ENCODE measurements at regions not wholly inside any gene's neighbourhood (a gene's known extent, or its start where the extent isn't known, plus 50 kb on each side); places are given as distances from the start of the nearest gene placed in this dataset.

- Histone ChIP-seq H3K9me3 (peaks cover 0 to 9% of the 10 kb centered on the region in 2 donors), H3K36me3 (no peaks in the 10 kb centered on the region), H3K27me3 (no peaks in the 10 kb centered on the region), H3K27ac (no peak overlapping the region), H3K4me3 (no peak overlapping the region), H3K4me1 (no peaks in the 10 kb centered on the region)
- no peak for DNase-seq (ENCODE audit: low spot score in 2 of 2)
- intact Hi-C loops (cut with DNase I; ENCODE audit: low total_unique reads): no loop called here
- TF ChIP-seq CTCF (IDR thresholded peaks at IDR 0.05) (no peak), POLR2AphosphoS5 (IDR thresholded peaks at IDR 0.05) (no peak), POLR2A (IDR thresholded peaks at IDR 0.05) (no peak)
Observed at GRCh38 chr5:9971301-9971700, 278.4 kb downstream of the ATPSCKMT start.

GRCh38 chr5:9958914-9959313 is 290.8 kb downstream of the ATPSCKMT start:
- TF ChIP-seq POLR2AphosphoS5 (IDR thresholded peaks at IDR 0.05): no peak
- no peaks in the 10 kb centered on the region for H3K9me3 ChIP-seq
- no peaks in the 10 kb centered on the region for H3K36me3 ChIP-seq
- no peak overlapping the region for H3K27ac ChIP-seq
- H3K4me1 ChIP-seq: no peaks in the 10 kb centered on the region
- no peaks in the 10 kb centered on the region for H3K27me3 ChIP-seq
- no peak for DNase-seq (ENCODE audit: low spot score in 2 of 2)
- no peak overlapping the region for H3K4me3 ChIP-seq
- intact Hi-C loops (cut with DNase I; ENCODE audit: low total_unique reads): no loop called here

GRCh38 chr5:9957214-9957613 is 292.5 kb downstream of the ATPSCKMT start:
- DNase-seq (ENCODE audit: low spot score in 2 of 2): no peak

GRCh38 chr5:9956725-9957124 is 293.0 kb downstream of the ATPSCKMT start:
- Histone ChIP-seq H3K4me1 (no peaks in the 10 kb centered on the region), H3K4me3 (no peak overlapping the region), H3K27me3 (no peaks in the 10 kb centered on the region), H3K9me3 (no peaks in the 10 kb centered on the region), H3K27ac (no peak overlapping the region), H3K36me3 (no peaks in the 10 kb centered on the region)
- TF ChIP-seq POLR2AphosphoS5 (IDR thresholded peaks at IDR 0.05) (no peak), CTCF (IDR thresholded peaks at IDR 0.05) (no peak), POLR2A (IDR thresholded peaks at IDR 0.05) (no peak)
- intact Hi-C loops (cut with DNase I; ENCODE audit: low total_unique reads): no loop called here
- no peak for DNase-seq (ENCODE audit: low spot score in 2 of 2)

More at GRCh38 chr5:9957214-9957613, 292.5 kb downstream of the ATPSCKMT start:
- Histone ChIP-seq H3K27ac (no peak overlapping the region), H3K9me3 (no peaks in the 10 kb centered on the region), H3K4me1 (no peaks in the 10 kb centered on the region), H3K4me3 (no peak overlapping the region), H3K27me3 (no peaks in the 10 kb centered on the region), H3K36me3 (no peaks in the 10 kb centered on the region)
- no peak for TF ChIP-seq CTCF (IDR thresholded peaks at IDR 0.05)
- no peak for TF ChIP-seq POLR2AphosphoS5 (IDR thresholded peaks at IDR 0.05)
- no peak for TF ChIP-seq POLR2A (IDR thresholded peaks at IDR 0.05)
- intact Hi-C loops (cut with DNase I; ENCODE audit: low total_unique reads): no loop called here

- TF ChIP-seq POLR2A (IDR thresholded peaks at IDR 0.05): no peak
- no peak for TF ChIP-seq POLR2AphosphoS5 (IDR thresholded peaks at IDR 0.05)
- TF ChIP-seq CTCF (IDR thresholded peaks at IDR 0.05): no peak
- H3K27ac ChIP-seq: no peak overlapping the region
- intact Hi-C loops (cut with DNase I; ENCODE audit: low total_unique reads): no loop called here
- no peak overlapping the region for H3K4me3 ChIP-seq
- no peaks in the 10 kb centered on the region for H3K4me1 ChIP-seq
- no peaks in the 10 kb centered on the region for H3K27me3 ChIP-seq
- H3K9me3 ChIP-seq: no peaks in the 10 kb centered on the region
- no peak for DNase-seq (ENCODE audit: low spot score in 2 of 2)
- no peaks in the 10 kb centered on the region for H3K36me3 ChIP-seq
Observed at GRCh38 chr5:9955586-9955985, 294.1 kb downstream of the ATPSCKMT start.

GRCh38 chr5:9954869-9955268 is 294.8 kb downstream of the ATPSCKMT start:
- Histone ChIP-seq H3K27ac (no peak overlapping the region), H3K9me3 (no peaks in the 10 kb centered on the region), H3K36me3 (no peaks in the 10 kb centered on the region), H3K4me1 (no peaks in the 10 kb centered on the region), H3K27me3 (no peaks in the 10 kb centered on the region), H3K4me3 (no peak overlapping the region)
- DNase-seq (ENCODE audit: low spot score in 2 of 2): no peak
- intact Hi-C loops (cut with DNase I; ENCODE audit: low total_unique reads): no loop called here
- no peak for TF ChIP-seq CTCF (IDR thresholded peaks at IDR 0.05)
- no peak for TF ChIP-seq POLR2A (IDR thresholded peaks at IDR 0.05)
- no peak for TF ChIP-seq POLR2AphosphoS5 (IDR thresholded peaks at IDR 0.05)
